Osteoblast (primary cell): ENCODE measurements at regions not wholly inside any gene's neighbourhood (a gene's known extent, or its start where the extent isn't known, plus 50 kb on each side); places are given as distances from the start of the nearest gene placed in this dataset.
"Not testable (repeated sequence)": the region's sequence is repeated elsewhere in the genome, so short reads cannot be mapped to it uniquely, and the experiment has no call there.

Experiments used
- DNase-seq: peaks from one replicate; pipeline ENCODE4 v3.0.0; 2011; ENCODE audit warnings: low spot score, mixed read lengths; ENCODE audit not compliant: insufficient read length; ENCODE audit errors: missing footprints
- H2AFZ ChIP-seq: 2 replicates; pipeline ENCODE4 v1.6.0; 2011; ENCODE audit warnings: mild to moderate bottlenecking, low read length
- H3K27ac ChIP-seq: 2 replicates; pipeline ENCODE4 v1.5.1; 2011; ENCODE audit warnings: mild to moderate bottlenecking, low read depth, low read length, moderate library complexity
- H3K27me3 ChIP-seq: 2 replicates; pipeline ENCODE4 v1.6.0; 2012; ENCODE audit warnings: mild to moderate bottlenecking, control low read depth, inconsistent platforms, low read length, moderate library complexity; ENCODE audit not compliant: insufficient read depth
- H3K36me3 ChIP-seq: 2 replicates; pipeline ENCODE4 v1.5.1; 2011; ENCODE audit warnings: mild to moderate bottlenecking, low read length, control low read depth, moderate library complexity; ENCODE audit not compliant: insufficient read depth
- H3K4me1 ChIP-seq: 2 replicates; pipeline ENCODE4 v1.5.1; 2011; ENCODE audit warnings: mild to moderate bottlenecking, low read length, control low read depth, moderate library complexity; ENCODE audit not compliant: insufficient read depth
- H3K4me2 ChIP-seq: 2 replicates; pipeline ENCODE4 v1.6.0; 2011; ENCODE audit warnings: mild to moderate bottlenecking, low read length; ENCODE audit not compliant: insufficient read depth
- H3K4me3 ChIP-seq: fragments of 200-600 bp; sonication (generic); 3 replicates; pipeline ENCODE4 v1.5.1; 2012; ENCODE audit warnings: mild to moderate bottlenecking, low read length, inconsistent platforms; ENCODE audit not compliant: insufficient read depth
- H3K79me2 ChIP-seq: 2 replicates; pipeline ENCODE4 v1.6.0; 2012; ENCODE audit warnings: mild to moderate bottlenecking, low read length, control low read depth, inconsistent platforms; ENCODE audit not compliant: insufficient read depth
- H3K9me3 ChIP-seq: 2 replicates; pipeline ENCODE4 v1.5.1; 2011; ENCODE audit warnings: low read depth, low read length, control low read depth
- H4K20me1 ChIP-seq: 2 replicates; pipeline ENCODE4 v1.6.0; 2012; ENCODE audit warnings: mild to moderate bottlenecking, low read length, control low read depth; ENCODE audit not compliant: insufficient read depth
- CTCF ChIP-seq: IDR thresholded peaks from 2 replicates; pipeline ENCODE4 v1.5.1; 2011; ENCODE audit warnings: mild to moderate bottlenecking, low read depth, low read length, moderate library complexity; ENCODE audit errors: extremely low read depth

- Histone ChIP-seq H3K27ac (no peak overlapping the region), H2AFZ (no peak overlapping the region), H3K4me1 (no peaks in the 10 kb centered on the region), H3K9me3 (no peaks in the 10 kb centered on the region), H3K36me3 (no peaks in the 10 kb centered on the region), H3K4me3 (no peak overlapping the region), H3K4me2 (no peak overlapping the region), H3K27me3 (peaks cover 22% of the 10 kb centered on the region), H3K79me2 (no peaks in the 10 kb centered on the region), H4K20me1 (no peaks in the 10 kb centered on the region)
- DNase-seq: no peak
- no peak for TF ChIP-seq CTCF
Observed at GRCh38 chr10:29771376-29771775, 136.6 kb upstream of the SVIL start.

GRCh38 chr10:29769277-29769676 lies 134.5 kb upstream of the SVIL start:
- H3K9me3 ChIP-seq, H3K4me3 ChIP-seq, H3K4me1 ChIP-seq, DNase-seq, H3K27ac ChIP-seq, H3K79me2 ChIP-seq, H3K4me2 ChIP-seq, H3K36me3 ChIP-seq, H4K20me1 ChIP-seq, H2AFZ ChIP-seq: not testable (repeated sequence)
- peaks cover 30% of the 10 kb centered on the region for H3K27me3 ChIP-seq

- H3K27ac ChIP-seq: no peak overlapping the region
- no peaks in the 10 kb centered on the region for H4K20me1 ChIP-seq
- H3K4me2 ChIP-seq: no peak overlapping the region
- no peaks in the 10 kb centered on the region for H3K36me3 ChIP-seq
- H2AFZ ChIP-seq: no peak overlapping the region
- no peaks in the 10 kb centered on the region for H3K79me2 ChIP-seq
- peaks cover 30% of the 10 kb centered on the region for H3K27me3 ChIP-seq
- no peaks in the 10 kb centered on the region for H3K9me3 ChIP-seq
- DNase-seq: no peak
- H3K4me1 ChIP-seq: no peaks in the 10 kb centered on the region
- no peak overlapping the region for H3K4me3 ChIP-seq
- no peak for TF ChIP-seq CTCF
Observed at GRCh38 chr10:29767968-29768367, 133.2 kb upstream of the SVIL start.

- H4K20me1 ChIP-seq: no peaks in the 10 kb centered on the region
- DNase-seq: no peak
Observed at GRCh38 chr10:29766753-29767152, 132.0 kb upstream of the SVIL start.

More at GRCh38 chr10:29766753-29767152, 132.0 kb upstream of the SVIL start:
- Histone ChIP-seq H2AFZ (no peak overlapping the region), H3K79me2 (no peaks in the 10 kb centered on the region), H3K4me2 (no peak overlapping the region), H3K4me3 (no peak overlapping the region), H3K9me3 (no peaks in the 10 kb centered on the region), H3K36me3 (no peaks in the 10 kb centered on the region), H3K27ac (no peak overlapping the region), H3K4me1 (no peaks in the 10 kb centered on the region), H3K27me3 (peaks cover 26% of the 10 kb centered on the region)
- TF ChIP-seq CTCF: no peak
